HG03378 (cell line): ENCODE measurements at regions not wholly inside any gene's neighbourhood (a gene's known extent, or its start where the extent isn't known, plus 50 kb on each side); places are given as distances from the start of the nearest gene placed in this dataset.

Source experiments
- ATAC-seq: cut with Tn5 transposase; IDR thresholded peaks from one replicate; pipeline ENCODE4 v1.9.1; 2021; ENCODE audit warnings: mild to moderate bottlenecking, moderate library complexity; ENCODE audit not compliant: unreplicated experiment

DNA sequence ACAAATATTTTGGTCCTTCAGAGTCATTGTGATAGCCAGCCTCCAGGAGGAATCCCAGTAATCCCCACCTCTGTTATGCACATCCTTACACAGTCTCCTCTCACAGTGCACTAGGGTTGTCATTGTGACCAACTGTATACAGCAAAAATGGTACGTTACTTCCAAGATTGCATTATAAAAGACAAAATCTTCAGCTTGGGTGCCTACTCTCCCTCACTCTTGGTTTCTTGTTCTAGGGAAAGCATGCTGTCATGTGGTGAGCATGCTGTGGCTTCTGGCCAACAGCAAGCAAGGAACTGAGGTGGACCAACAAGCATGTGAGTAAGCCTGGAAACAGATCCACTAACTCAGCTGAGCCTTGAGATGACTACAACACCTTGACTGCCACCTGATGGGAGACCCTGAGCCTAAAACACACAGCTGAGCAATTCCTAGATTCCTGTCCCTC, 130.1 kb upstream of the DST start:
- no peak for ATAC-seq

DNA sequence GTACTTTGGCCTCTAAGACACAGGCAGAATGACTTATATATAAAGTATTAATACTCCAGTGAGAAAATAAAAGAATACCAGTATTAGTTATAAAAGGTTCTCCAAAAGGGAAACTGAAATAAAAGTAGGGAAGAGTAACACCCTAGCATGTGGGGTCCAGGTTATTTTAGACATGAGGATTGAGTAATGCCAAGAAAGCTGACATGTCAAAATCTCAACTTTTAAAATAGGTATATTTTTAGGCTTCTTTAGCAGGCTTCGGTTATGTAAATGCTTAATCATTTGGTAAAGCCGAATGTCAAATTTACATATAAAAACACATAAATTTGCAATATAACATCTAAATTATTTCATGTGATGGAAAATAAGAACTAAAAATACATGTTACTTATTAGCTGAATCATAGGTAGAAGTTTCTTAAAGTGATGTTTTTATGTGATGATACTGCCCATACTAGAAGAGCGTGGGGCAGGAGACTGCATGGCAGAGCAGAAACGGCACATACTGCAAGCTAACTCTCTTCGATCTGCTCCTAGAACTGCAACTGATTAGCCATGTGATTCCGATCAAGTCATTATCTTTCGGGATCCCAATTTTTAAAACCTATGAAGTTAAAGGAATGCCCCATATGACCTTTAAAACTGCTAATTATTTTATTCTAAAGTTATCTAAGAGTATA, 129.4 kb upstream of the DST start:
- no peak for ATAC-seq

DNA sequence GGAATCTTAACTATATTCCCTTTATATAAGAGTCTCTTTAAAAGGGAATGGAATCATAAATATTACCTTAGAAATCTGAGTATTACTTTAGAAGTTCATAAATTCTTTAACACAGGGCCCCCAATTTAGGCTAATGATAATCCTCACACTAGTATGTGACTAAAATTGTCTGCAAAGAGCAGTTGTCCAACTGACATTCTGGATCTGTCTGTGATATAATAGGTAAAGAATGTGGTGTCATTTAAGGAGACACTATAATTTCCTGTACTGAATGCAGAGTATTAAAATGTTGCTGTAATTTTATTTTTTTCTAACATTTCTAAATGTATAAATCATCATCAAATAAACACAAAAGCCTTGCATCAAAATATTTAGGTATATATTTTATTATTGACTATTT, 128.5 kb upstream of the DST start:
- ATAC-seq, result no peak

DNA sequence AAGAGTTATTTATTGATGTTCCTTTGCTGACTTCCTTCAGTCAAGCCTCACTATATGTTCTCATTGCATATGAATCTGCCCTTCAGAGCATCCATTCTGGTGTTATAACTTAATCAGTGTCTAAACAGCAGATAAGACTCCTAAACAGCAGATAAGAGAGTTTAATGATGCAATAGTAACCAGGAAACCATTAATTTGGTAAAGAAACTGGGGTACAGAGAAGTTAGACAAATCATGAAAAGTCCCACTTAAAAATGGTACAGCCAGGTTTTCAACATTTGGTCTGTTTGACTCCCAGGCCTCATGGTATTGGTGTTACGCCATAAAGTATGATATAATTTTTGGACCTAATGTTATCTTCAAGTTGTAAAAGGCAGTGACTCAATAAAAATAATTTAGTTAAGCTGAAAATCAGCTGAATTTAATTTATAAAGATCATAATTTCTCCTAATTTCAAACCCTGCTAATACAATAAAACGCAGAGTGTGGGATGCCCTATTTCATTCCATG, 127.4 kb upstream of the DST start:
- ATAC-seq, result no peak

DNA sequence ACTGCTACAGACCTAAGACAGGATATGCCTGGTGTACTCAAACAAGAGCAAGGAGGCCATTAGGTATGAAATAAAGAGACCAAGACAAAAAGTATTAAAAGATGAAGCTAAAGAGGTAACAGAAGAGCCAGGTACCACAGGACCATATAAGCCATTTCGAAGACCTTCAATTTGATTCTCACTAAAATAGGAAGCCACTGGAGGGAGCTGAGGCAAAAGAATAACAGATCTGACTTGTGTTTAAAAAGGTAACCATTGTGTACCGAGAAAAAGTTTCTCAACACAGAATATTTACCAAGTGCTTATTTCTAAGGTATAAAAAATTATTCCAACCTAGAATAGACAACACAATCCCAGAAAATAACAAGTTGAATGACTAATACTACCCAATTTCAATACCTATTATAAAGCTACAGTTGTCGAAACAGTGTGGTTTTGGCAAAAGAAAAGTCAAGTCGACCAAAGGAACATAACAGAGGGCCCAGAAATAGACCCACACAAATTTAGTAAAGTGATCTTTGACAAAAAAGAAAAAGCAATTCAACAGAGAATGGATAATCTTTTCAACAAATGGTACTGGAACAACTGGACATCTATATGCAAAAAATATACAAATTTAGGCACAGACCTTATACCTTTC, 125.3 kb upstream of the DST start:
- ATAC-seq, result no peak

DNA sequence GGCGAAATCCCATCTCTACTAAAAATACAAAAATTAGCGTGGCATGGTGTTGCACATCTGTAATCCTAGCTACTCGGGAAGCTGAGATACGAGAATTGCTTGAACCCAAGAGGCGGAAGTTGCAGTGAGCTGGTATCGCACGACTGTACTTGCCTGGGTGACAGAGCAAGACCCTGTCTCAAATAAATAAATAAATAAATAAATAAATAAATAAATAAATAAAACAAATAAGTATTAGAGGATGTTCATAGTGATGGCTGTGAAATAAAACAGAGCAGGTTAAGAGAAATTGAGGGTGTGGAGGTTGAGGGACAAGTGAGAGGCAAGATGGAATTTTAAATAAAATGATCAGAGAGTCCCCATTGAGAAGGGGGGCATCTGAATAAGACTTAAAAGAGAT, 124.7 kb upstream of the DST start:
- no peak for ATAC-seq

DNA sequence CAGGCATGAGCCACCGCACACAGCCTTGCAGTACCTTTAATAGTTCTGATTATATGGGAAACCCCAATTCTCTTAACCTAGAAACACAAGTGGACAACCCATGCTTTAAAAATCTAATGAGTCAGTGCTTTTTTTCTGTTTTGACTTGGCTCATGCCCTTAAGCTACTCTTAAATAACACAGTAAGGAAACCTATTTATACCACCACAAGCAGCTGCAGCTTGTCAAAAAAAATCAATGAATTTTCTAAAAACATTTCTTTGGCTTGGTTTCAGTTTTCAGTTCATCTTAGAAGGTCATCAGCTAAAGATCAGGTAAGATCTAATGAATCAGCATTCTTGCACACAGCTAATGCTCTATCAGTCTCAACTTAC, 124.1 kb upstream of the DST start:
- peak; percentile 91 for ATAC-seq

DNA sequence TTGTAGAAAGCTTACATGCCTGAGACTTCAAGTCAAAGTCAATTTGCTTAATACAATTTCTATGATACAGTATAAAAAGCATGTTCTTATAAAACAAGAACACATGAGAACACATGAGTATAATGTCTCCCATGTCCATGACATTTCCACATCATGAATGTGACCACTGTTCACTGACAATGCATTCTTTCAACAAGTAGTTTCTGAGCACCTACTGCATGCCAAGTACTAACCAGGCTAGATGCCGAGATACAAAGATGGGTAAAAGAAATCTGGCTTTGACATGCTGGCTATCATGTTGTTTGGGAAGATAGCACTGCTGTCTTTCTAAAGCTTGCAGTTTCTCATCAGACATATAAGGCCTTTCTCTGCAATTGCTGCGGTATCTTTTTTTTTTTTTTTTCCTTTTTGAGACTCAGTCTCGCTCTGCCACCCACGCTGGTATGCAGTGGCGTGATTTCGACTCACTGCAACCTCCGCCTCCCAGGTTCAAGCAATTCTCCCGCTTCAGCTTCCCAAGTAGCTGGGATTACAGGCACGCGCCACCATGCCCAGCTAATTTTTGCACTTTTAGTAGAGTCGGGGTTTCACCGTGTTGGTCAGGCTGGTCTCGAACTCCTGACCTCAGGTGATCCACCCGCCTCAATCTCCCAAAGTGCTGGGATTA, 123.6 kb upstream of the DST start:
- no peak for ATAC-seq

DNA sequence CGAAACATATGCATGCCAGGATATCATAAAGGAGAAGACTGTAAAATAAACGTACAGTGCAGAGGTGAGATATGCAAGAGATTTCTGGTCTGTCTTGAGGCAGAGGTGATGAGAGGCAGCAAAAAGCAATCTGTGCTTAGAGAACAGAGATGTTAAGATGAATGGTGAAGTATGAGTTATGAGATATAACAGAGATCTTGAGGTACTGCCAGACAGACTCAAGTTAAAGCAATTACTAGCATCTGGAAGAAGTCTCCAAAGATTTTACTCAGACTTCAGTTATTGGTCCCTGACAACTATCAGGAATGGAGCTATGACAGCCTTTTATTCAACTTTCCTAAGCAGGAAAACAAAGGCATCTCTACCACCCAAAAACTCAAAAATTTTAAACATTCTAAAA, 122.8 kb upstream of the DST start:
- no peak for ATAC-seq

DNA sequence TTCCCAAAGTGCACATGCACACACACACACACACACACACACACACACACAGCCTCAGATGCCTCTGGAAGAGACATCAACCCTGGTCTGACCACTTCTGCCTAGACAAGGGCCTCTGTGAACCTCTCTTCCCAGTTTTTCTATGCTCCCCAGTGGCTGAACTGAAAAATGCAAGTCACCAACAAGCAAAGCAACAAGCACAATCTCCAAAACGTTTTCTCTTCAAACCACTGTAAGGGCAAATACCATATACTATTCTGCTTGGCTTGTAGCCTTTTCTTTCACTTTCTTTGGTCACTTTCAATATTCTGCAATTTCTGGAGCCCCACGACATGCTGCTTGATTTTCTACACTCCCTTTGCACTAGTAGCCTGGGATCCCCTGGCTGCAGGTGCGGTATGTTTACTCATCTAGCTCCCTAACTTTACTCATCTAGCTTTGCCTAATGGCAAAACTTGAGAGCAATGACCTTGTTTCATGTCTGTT, 121.4 kb upstream of the DST start:
- peak; percentile 29 for ATAC-seq

DNA sequence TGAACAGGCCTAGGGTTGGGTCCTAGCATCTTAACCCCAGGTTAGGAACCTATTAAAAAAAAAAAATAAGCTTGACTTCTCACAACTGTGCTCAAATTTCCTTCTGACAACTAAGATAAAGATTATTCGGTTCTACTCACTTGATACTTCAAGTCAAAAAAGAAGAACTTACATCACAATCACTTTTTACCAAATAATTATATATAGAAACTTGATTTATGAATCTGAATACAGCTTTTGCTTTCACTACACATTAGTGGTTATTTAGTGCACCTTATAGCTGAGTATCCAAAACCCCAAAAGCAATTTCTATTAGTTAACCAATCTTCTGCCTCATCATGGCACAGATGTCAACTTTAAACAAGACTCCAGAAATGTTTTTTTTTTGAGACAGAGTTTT, 119.0 kb upstream of the DST start:
- no peak for ATAC-seq

DNA sequence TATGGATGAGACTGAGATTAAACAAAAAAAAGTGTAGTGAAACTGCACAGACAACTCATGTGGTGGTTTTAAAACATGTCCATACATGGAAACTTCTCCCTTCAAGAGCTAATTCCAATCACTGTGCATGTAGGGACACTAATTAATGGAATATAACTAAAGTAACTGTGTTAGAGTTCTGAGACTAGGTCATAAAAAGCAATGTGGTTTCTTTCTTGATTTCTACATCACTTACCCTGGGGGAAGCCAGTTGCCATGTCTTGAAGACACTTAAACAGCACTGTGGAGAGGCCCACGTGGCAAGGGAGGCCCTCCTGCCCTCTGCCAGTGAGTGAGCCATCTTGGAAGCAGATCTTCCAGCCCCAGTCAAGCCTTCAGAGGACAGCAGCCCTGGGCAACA, 118.2 kb upstream of the DST start:
- ATAC-seq, result no peak

DNA sequence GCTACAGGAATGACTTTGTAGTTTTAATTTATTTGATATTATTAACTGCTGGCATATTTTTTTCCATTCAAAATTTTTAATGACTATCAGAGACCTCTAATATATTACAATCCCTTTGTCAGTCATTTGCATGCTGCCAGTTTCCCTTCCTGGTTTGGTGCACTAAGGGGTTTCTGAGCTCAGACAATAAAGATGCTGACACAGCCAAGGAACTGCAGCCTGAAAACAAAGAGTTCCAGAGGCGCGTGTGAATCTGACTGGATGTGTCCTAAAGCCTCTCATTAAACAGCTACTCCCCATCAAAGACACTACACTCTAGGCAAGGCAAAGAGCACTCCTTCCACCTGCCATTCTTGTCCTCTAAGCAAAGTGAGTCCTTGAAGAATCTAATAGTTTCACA, 116.8 kb upstream of the DST start:
- ATAC-seq, result peak; percentile 34

DNA sequence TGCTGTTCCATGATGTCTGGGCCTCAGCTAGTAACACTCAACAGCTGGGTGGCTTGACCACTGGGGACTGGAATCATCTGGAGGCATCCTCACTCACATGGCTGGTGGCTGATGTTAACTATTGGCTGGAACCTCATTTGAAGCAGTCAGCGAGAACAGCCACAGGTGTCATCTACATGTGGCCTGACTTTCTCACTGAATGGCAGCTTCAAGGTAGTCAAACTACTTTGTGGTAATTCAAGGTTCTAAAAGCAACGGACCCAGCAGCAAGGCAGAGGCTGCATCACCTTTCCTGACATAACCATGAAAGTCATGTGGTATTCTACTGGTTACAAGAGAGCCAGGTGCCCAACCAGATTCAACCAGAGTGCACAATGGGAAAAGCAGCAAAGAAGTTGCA, 115.9 kb upstream of the DST start:
- no peak for ATAC-seq

DNA sequence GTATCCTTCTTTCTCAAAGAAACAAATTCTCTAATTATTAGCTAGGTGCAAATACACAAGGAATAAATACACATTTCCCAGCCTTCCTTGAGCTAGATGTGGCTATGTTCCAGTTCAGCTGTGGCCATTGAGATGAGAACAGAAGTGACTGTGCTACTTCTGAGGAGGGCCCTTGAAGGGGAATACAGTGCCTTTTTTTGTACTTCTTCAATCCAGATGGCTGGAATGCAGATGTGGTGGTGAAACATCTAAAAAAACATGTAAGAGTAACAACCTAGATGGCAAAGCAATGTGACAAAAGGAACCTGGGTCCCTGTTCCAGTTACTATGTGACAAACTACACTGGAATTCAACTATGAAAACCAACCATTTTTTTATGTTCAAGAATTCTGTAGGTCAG, 115.4 kb upstream of the DST start:
- no peak for ATAC-seq

DNA sequence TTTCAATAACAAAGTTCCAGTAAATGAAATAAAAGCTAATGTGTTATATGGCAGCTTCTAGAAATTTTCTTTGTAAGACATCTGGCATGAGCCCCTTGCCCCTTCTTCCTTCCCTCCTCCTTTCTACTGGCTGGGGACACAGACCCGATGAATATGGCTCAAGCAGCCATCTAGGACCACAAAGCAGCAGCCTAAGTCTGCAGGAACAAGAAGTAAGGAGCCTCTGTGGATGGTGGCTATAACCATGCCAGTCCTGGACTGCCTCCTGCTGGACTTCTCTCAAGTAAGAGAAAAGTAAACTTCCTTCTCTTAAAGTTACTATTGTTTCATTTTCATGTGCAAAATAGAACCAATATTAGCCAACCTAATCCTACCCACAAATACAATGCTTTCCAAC, 114.9 kb upstream of the DST start:
- peak; percentile 38 for ATAC-seq

DNA sequence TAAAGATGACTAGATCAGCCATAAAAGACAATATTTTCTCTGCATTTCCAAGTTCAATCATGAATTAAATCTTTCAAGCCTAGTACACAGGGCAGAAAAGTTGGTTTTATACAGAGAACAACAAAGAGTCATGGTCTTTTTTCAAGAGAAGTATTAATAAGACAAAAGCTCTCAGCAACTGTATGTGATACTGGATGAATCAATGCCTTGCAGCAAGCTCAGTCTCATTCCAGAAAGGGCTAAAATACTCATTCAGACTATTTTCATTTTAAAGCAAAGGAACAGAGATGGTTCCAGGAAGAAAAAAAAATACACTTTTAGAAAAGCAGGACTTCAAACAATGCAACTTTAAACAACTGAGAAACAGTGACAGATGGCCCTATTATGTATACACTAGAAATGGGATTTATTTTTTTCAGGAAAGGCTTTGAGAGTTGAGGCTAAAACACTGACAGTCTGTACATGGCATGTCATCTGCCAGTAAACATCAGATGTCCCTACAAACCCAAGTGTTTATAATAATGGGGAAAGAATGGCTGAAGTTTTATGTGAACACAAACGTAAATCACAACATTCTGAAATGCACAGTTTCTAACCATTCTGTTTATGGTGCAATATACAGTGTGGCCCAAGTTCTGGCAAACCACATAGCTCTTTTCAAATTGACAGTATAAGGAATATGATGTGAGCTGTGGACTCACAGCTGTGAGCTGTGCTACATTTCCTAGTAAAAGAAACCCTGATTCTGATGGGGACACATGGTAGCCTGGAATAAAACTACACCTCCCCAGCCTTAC, 114.3 kb upstream of the DST start:
- ATAC-seq, result no peak

DNA sequence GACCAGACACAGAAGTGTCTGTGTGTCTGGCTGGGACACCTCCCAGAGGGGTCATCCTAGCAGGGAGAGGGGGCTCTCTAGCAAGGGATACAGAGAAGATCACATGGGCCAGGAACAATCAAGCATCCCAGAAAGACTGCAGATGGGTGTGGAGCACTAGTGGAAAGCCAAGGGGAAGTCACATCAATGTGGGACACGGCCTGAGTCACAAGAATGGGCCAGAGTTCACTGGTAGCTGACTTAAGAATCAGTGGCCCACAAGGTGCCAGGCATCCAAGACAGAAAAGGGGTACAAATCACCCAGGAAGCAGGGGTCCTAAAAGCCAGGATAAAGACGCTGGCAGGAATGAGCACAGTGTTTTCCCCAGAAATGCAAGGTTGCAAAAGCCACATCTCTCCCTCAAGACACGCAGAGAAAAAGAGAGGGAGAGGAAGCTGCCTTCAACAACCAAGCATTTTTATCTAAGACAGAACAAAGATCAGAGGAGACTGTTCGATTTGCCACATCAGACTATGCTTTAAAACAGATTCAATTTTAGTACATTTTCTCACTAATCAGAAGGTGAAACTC, 113.6 kb upstream of the DST start:
- ATAC-seq, result no peak

DNA sequence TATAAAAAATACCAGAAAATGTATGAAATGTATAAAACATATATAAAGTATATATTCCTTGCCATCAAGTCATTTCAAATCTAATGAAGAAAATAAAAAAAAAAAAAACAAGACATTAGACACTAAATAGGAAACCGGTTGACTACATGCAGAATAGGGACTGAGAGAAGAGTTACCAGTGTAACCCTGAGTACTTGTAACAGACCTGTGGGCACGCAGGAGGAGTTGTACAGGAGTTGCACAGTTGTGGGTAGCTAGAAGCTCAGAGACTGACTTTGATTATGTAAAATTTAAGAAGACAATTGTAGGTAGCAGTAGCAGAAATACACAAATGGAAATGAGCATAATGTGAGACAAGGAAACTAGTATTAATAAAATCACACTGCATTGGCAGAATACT, 112.4 kb upstream of the DST start:
- no peak for ATAC-seq

DNA sequence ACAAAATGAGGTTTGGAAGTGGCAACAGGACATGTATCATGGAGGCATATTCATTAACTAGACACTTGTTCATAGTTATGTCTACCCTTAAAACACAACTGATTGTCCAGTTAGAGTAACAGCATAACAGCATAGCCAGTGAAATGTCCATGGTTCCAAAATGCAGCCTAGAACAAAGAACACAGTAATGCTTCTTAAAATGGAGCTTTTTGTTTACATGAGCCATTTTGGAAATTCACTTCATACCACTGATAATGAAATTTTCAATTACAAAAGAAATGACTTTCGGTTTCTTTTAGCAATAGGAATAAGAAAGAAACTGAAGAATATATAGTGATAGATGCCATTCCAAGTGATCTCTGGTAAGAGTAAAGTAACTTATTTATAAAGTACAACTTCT, 111.1 kb upstream of the DST start:
- no peak for ATAC-seq

DNA sequence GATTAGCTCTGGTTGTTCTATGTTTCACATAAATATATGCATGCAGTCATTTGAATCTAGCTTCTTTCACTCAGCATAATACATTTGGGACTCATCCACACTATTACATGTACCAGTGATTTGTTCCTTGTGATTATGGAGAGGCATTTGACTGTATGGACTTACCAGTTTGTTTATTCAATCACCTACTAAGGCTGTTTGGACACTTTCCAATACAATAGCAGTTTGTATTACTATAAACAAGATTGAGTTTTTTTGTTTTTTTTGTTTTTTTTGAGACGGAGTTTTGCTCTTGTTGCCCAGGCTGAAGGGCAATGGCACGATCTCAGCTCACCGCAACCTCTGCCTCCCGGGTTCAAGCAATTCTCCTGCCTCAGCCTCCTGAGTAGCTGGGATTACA, 109.8 kb upstream of the DST start:
- no peak for ATAC-seq
